Ishikawa (cell line): ENCODE measurements at regions not wholly inside any gene's neighbourhood (a gene's known extent, or its start where the extent isn't known, plus 50 kb on each side); places are given as distances from the start of the nearest gene placed in this dataset.

ENCODE experiments used
- FOXM1 ChIP-seq: IDR thresholded peaks from 2 replicates; pipeline ENCODE4 v1.6.1; 2012; ENCODE audit warnings: low read depth, borderline replicate concordance
- NFIC ChIP-seq: IDR thresholded peaks from 2 replicates; pipeline ENCODE4 v1.6.1; 2012
- TAF1 ChIP-seq: IDR thresholded peaks from 2 replicates; pipeline ENCODE4 v1.6.1; 2012; ENCODE audit warnings: low read depth, mild to moderate bottlenecking
- YY1 ChIP-seq: IDR thresholded peaks from 2 replicates; pipeline ENCODE4 v1.6.1; 2012; ENCODE audit warnings: low read depth
- TF ChIP-seq, protein P1 (sequence below): IDR thresholded peaks from 2 replicates; pipeline ENCODE4 v1.6.1; 2012; ENCODE audit warnings: low read depth, mild to moderate bottlenecking

DNA sequence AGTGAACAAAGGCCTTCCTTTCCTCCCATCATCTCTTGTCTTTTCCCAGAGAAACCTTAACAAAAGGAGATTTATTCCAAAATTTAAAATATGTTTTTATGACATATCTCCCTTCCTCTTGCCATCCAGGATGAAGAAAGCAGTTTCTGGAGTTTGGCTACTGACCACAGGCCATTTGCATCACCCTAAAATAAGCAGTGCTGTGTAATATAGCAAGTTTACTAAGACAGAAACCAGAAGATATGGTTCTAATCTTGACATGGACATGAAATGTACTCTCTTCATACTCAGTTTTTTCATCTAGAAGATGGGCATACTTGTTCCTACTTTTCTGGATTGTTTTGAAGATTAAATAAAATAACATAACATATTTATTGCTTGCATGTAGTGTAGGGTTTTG, 50.2 kb upstream of the ZFAND5 start:
- TF ChIP-seq YY1: no peak
- TF ChIP-seq NFIC: no peak
- TF ChIP-seq, protein P1, sequence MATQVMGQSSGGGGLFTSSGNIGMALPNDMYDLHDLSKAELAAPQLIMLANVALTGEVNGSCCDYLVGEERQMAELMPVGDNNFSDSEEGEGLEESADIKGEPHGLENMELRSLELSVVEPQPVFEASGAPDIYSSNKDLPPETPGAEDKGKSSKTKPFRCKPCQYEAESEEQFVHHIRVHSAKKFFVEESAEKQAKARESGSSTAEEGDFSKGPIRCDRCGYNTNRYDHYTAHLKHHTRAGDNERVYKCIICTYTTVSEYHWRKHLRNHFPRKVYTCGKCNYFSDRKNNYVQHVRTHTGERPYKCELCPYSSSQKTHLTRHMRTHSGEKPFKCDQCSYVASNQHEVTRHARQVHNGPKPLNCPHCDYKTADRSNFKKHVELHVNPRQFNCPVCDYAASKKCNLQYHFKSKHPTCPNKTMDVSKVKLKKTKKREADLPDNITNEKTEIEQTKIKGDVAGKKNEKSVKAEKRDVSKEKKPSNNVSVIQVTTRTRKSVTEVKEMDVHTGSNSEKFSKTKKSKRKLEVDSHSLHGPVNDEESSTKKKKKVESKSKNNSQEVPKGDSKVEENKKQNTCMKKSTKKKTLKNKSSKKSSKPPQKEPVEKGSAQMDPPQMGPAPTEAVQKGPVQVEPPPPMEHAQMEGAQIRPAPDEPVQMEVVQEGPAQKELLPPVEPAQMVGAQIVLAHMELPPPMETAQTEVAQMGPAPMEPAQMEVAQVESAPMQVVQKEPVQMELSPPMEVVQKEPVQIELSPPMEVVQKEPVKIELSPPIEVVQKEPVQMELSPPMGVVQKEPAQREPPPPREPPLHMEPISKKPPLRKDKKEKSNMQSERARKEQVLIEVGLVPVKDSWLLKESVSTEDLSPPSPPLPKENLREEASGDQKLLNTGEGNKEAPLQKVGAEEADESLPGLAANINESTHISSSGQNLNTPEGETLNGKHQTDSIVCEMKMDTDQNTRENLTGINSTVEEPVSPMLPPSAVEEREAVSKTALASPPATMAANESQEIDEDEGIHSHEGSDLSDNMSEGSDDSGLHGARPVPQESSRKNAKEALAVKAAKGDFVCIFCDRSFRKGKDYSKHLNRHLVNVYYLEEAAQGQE: no peak
- no peak for TF ChIP-seq FOXM1
- TF ChIP-seq TAF1: no peak
